ENCODE measurements at regions not wholly inside any gene's neighbourhood (a gene's known extent, or its start where the extent isn't known, plus 50 kb on each side); places are given as distances from the start of the nearest gene placed in this dataset.
"Not testable (repeated sequence)": the region's sequence is repeated elsewhere in the genome, so short reads cannot be mapped to it uniquely, and the experiment has no call there.

DNA sequence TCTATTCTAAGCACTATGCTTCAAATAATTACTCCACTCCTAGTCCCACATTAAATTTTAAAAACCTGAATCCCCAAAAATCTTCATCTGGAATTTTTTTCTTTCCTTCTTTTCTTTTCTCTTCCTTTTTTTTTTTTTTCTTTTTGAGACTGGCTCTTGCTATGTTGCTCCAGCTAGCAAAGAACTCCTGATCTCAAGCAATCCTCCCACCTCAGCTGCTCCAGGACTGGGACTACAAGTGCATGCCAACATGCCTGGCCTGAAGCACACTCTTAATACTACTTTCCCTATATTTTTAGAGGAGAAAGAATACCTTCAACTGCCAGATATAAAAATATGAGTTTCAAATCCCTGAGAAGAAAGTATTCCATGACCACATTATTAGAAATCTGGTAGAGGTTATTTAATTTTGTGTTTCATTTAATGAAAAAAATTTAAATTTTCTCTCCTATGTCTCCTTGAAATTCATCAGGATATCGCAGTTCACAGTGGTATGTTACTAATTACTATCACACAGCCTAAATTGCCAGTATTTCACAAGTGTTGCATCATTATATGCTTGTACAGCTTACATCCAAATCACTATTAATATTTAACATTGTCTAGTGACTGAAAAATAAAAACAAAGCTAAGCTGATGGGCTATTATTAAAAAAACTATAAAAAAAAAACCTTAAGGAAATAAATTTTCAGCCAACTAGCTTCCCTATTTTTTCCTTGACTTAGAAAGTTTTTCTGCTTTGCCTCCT lies 227.8 kb downstream of the NAF1 start:
- DNase-seq: no peak

DNA sequence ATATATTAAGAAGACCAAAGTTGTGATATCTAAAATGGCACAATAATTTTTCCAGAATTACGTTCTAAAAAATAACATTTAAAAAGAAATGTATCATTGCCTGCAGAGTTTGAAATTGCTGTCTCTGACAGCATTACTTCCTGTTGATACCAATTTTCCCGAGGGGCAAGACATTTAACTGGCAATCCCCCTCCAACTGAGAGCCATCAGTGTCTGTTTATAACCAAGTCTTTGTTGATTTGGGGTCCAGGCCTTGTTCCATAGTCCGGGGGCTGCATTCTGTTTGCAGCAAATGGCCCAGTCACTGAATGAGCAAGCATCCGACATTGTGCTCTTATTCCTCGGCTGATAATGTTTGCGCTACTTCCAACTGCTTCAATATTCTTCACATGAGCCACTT lies 231.5 kb downstream of the NAF1 start:
- no peak for DNase-seq

GRCh38 chr4:162931286-162931685 lies 235.4 kb downstream of the NAF1 start:
- no peak for DNase-seq

GRCh38 chr4:162921178-162921785 lies 245.4 kb downstream of the NAF1 start:
- no peak for DNase-seq

DNA sequence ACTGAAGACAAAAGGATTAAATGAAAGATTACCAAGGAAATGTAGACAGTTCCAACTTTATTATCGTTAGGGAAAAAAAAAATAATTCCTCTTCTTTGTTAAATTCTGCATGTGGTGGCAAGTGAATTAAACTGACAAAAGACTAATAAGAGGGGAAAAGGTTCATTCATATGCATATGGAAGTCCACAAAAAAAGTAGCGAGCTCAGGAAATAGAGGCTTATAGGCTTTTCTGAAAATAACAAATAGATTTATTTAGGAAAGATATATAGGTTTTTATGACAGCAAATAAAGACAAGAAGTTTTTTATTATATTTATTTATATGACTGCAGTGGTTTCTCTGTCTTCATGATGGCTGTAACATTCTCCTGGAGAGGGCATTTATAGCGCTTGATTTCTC lies 246.0 kb downstream of the NAF1 start:
- DNase-seq: no peak

- DNase-seq: no peak
Observed at GRCh38 chr4:162912482-162912881, 254.2 kb downstream of the NAF1 start.

- no peak for DNase-seq
Observed at GRCh38 chr4:162911349-162911748, 255.3 kb downstream of the NAF1 start.

DNA sequence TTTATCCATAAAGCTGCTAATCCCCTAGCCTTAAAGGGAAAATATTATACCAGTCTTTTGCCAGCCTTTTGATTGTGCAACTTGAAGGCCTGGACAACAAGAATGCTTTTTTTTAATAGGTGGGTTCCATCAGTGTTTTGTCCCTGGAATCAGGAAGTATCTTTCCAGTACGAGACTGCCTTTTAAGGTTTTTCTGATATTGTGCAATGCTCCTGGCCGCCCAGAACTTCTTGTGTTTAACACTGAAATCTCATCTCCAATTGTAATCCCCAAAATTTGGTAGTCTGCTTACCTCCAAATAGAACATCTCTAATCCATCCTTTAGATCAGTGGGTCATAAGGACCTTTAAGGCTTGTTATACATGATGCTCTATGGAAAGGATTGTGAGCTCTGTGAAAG lies 256.7 kb downstream of the NAF1 start:
- no peak for DNase-seq

GRCh38 chr4:162894387-162894786 lies 272.3 kb downstream of the NAF1 start:
- DNase-seq: no peak

- DNase-seq: no peak
Observed at GRCh38 chr4:162891788-162892707, 274.6 kb downstream of the NAF1 start.

GRCh38 chr4:162878096-162878495 lies 288.6 kb downstream of the NAF1 start:
- no peak for DNase-seq

DNA sequence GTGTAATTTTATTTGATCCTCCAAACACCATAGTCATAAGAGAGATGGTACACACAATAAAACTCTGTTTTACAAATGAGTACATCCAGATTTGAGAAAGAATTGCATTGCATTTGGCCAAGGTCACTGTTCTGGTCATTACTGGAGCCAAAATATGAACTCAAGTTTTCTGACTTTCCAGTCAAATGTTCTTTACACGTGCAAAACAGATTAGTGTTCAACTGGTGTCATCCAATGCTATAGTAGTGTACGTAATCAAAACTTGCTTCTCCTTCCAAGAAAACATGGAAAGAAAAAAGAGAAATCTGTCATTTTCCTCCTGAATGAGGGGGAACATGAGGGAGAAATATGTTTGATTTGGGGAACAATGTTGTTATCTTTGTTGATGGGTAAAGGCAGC lies 291.9 kb downstream of the NAF1 start:
- DNase-seq: no peak

DNA sequence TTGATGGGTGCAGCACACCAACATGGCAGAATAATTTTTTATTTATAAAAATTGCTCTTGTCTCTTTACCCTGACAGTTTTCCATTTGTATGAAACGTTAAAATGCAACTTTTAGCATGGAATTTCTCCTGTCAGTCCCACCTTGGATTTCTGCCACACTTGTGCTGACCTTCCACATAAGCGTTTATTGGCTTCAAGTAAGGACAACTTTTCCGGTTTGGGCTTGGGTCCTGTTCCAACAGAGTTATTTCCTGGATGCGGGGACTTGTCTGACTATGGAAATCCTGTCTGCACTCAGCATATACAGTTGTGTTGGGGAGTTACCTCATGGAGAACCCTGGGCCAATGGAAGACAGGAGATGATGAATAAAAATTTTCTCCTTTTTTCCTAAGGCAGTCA lies 294.7 kb downstream of the NAF1 start:
- DNase-seq: no peak

DNA sequence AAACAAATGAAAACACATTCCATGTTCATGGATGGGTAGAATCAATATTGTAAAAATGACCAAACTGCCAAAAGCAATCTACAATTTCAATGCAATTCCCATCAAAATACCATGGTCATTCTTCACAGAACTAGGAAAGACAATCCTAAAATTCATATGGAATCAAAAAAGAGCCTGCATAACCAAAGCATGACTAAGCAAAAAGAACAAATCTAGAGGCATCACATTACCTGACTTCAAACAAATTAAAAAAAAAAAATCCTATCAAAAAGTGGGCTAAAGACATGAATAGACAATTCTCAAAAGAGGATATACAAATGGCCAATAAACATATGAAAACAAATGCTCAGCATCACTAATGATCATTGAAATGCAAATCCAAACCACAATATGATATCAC lies 297.5 kb downstream of the NAF1 start:
- DNase-seq: no peak

DNA sequence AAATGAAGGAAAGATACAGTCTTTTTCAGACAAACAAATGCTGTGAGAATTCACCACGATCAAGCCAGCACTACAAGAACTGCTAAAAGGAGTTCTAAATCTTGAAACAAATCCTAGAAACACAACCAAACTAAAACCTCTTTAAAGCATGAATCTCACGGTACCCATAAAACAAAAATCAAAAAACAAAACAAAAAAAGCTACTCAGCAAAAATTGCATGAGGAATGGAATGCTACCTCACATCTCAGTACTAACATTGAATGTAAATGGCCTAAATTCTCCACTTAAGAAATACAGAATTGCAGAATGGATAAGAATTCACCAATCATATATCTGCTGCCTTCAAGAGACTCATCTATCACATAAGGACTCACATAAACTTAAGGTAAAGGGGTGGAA lies 300.1 kb downstream of the NAF1 start:
- no peak for DNase-seq

DNA sequence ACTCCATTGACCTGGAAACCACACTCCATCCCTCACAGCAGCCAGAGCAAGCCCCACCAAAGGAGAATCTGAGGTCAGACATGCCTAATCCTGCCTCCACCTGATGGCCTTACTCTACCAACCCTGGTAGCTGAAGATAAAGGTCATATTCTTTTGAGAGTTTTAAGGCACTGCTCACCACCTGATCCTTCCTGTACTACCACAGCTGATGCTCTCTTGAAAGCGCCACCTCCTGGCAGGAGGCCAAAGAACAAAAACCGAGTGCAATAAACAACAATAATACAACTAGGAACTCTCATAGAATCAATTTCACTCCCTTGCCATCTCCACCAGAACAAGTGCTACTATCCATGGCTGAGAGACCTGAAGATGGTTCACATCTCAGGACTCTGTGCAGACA lies 301.6 kb downstream of the NAF1 start:
- DNase-seq: no peak

GRCh38 chr4:162853788-162854187 lies 312.9 kb downstream of the NAF1 start:
- DNase-seq: no peak

DNA sequence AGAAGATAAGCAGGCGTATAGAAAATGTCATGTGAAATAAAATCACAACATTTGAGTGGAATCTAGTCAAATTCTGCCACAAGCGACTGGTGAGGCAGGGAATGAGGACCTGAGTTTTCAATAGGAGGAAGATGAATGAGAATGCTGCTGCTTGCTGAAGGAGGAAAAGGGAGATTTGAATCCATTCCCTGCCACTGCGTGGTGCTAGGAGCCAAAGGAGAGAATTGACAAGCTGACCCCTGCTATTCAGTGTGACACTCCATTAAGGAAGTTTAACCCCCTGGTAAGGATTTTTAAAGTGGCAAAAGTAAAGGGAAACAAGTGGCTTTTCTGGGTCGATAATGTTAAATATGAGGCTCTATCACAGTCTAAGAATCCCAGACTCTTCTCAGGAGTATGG lies 314.0 kb downstream of the NAF1 start:
- DNase-seq: no peak

- DNase-seq: not testable (repeated sequence)
Observed at GRCh38 chr4:162851241-162851758, 315.4 kb downstream of the NAF1 start.

- no peak for DNase-seq
Observed at GRCh38 chr4:162849937-162850336, 316.8 kb downstream of the NAF1 start.

- no peak for DNase-seq
Observed at GRCh38 chr4:162847945-162848549, 318.6 kb downstream of the NAF1 start.

GRCh38 chr4:162841753-162842152 lies 324.9 kb downstream of the NAF1 start:
- DNase-seq: no peak

DNA sequence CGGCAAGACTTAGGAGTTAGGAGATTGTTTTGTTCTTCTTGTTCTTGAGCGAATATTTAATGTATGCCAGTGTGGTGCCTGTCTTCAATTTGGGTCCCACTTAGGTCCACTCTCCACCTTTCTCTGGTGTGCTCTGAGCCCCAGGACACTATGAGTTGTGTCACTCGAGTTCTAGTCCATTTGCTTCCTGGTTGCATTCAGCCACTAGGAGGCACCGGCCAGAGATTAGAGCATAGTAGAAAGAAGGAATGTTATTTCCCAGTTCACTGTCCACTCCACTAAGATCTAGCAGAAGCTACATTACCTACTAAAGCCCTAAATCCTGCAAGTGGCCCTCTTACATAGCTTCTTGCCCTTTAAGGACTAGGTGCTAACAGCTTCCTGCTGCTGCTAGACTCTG lies 326.9 kb downstream of the NAF1 start:
- no peak for DNase-seq

Measured in NCI-H2171 (cell line).